Stomach smooth muscle (tissue), 2 donors: ENCODE measurements at regions not wholly inside any gene's neighbourhood (a gene's known extent, or its start where the extent isn't known, plus 50 kb on each side); places are given as distances from the start of the nearest gene placed in this dataset.

ENCODE experiments used
- H3K27ac ChIP-seq: one replicate; pipeline ENCODE4 v1.7.0; 2013; ENCODE audit warnings: mild to moderate bottlenecking, low read length, inconsistent platforms
- H3K27me3 ChIP-seq, 2 donors: one replicate each; pipeline ENCODE4 v1.7.0; 2013; ENCODE audit warnings: low read length in 2 of 2; ENCODE audit not compliant: insufficient read depth in 2 of 2, control insufficient read depth in 1 of 2
- H3K36me3 ChIP-seq, 2 donors: one replicate each; pipeline ENCODE4 v1.7.0; 2013; ENCODE audit warnings: low read length in 2 of 2; ENCODE audit not compliant: control insufficient read depth in 2 of 2, insufficient read depth in 2 of 2
- H3K4me1 ChIP-seq: one replicate; pipeline ENCODE4 v1.7.0; 2013; ENCODE audit warnings: low read length; ENCODE audit not compliant: control insufficient read depth, insufficient read depth
- H3K4me3 ChIP-seq, 2 donors: one replicate each; pipeline ENCODE4 v1.7.0; 2013; ENCODE audit warnings: low read length in 2 of 2
- H3K9ac ChIP-seq, 2 donors: one replicate each; pipeline ENCODE4 v1.7.0; 2013; ENCODE audit warnings: low read length in 2 of 2, mild to moderate bottlenecking in 1 of 2
- H3K9me3 ChIP-seq, 2 donors: one replicate each; pipeline ENCODE4 v1.7.0; 2013; ENCODE audit warnings: low read length in 2 of 2; ENCODE audit not compliant: control insufficient read depth in 2 of 2
- donor health status: healthy.
- donor health status: Pancreatic carcinoma.

DNA sequence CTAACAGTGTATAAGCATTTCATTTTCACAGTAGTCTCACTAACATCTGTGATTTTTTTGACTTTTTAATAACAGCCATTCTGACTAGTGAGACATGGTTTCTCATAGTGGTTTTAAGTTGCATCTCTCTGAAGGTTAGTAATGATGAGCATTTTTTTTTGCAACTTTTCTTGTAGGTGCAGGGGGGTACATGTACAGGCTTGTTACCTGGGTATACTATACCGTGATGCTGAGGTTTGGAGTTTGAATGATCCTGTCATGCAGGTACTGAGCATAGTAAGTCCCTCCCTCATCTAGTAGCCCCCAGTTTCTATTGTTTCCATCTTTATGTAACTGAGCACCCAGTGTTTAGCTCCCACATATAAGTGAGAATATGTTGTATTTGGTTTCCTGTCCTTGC, 444.6 kb upstream of the DAB2 start:
- no peaks in the 10 kb centered on the region for H3K36me3 ChIP-seq

DNA sequence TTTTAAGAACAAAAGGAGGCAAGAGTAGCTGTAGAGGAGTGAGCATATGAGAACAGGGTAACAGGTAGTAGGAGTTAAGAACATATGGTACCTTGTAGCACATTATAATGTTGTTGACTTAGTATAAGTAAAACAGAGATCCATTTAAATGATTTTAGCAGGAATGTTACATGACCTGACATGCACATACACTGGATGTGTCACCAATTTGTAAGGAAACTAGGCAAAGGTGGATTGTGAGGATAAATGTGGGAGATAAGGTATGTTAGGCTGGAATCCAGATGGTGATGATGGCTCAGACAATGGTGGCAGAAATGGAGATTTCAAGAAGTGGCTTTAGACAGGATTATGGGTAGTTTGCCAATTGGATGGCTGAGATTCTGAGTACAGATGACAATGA, 443.1 kb upstream of the DAB2 start:
- Histone ChIP-seq H3K9ac (no peak overlapping the region), H3K4me1 (no peaks in the 10 kb centered on the region), H3K27me3 (no peaks in the 10 kb centered on the region), H3K27ac (no peak overlapping the region), H3K9me3 (peaks cover 0 to 6% of the 10 kb centered on the region in 2 donors), H3K4me3 (no peak overlapping the region), H3K36me3 (no peaks in the 10 kb centered on the region)

More for the DNA sequence above, 444.6 kb upstream of the DAB2 start:
- H3K4me1 ChIP-seq, result no peaks in the 10 kb centered on the region
- no peak overlapping the region for H3K27ac ChIP-seq
- H3K9me3 ChIP-seq, result peaks cover 0 to 6% of the 10 kb centered on the region in 2 donors
- H3K9ac ChIP-seq, result no peak overlapping the region
- no peaks in the 10 kb centered on the region for H3K27me3 ChIP-seq
- H3K4me3 ChIP-seq, result no peak overlapping the region

DNA sequence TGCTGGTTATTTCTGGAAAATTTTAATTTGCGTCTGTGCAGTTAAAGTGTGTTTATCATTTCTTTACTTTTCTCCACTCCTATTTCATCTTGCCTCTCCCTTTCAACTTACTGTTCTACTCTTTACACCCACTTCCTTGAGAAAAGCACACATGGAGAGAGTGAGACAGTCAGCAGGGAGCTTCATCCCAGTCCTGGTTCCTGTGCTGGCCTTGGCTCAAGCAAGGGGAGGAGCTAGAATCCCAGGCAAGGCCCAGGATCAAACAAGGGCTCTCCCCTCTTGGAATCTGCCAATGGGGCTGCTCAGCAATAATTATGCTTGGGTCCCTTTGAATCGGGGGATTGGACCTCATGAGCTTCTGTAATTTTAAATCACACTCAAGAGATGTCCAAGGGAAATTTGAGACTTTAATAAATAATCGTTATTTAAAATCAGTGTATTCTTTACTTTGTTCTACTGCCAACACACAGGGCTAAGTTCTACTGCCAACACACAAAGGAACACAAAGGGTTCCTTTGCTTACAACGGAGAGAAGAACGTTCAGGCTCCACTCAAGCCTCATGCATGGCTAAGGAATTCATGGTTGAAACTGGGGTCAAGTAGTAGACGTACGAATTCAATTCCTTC, 439.3 kb upstream of the DAB2 start:
- Histone ChIP-seq H3K9me3 (no peaks in the 10 kb centered on the region), H3K36me3 (no peaks in the 10 kb centered on the region), H3K4me3 (no peak overlapping the region), H3K27me3 (no peaks in the 10 kb centered on the region), H3K4me1 (no peaks in the 10 kb centered on the region), H3K9ac (no peak overlapping the region), H3K27ac (no peak overlapping the region)

DNA sequence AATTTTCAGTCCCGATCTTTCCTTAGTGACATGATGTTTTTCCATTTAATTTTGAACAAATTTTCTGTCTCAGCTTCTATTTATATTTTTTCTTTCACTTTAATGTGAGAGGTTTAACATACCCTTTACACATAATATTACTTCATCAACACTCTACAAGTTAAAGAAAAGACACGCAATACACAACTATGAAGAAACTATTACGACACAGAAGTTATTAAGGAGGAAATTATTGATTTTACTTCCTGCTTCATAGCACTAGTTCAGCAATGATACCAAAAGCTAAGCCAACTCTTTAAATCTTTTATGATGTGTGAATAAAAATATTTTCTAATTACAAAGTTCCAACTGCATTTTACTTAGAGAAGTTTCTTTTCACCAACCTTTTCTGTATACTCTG, 432.3 kb upstream of the DAB2 start:
- no peaks in the 10 kb centered on the region for H3K9me3 ChIP-seq
- no peaks in the 10 kb centered on the region for H3K27me3 ChIP-seq
- no peaks in the 10 kb centered on the region for H3K36me3 ChIP-seq
- no peak overlapping the region for H3K4me3 ChIP-seq
- no peaks in the 10 kb centered on the region for H3K4me1 ChIP-seq
- no peak overlapping the region for H3K9ac ChIP-seq
- no peak overlapping the region for H3K27ac ChIP-seq

DNA sequence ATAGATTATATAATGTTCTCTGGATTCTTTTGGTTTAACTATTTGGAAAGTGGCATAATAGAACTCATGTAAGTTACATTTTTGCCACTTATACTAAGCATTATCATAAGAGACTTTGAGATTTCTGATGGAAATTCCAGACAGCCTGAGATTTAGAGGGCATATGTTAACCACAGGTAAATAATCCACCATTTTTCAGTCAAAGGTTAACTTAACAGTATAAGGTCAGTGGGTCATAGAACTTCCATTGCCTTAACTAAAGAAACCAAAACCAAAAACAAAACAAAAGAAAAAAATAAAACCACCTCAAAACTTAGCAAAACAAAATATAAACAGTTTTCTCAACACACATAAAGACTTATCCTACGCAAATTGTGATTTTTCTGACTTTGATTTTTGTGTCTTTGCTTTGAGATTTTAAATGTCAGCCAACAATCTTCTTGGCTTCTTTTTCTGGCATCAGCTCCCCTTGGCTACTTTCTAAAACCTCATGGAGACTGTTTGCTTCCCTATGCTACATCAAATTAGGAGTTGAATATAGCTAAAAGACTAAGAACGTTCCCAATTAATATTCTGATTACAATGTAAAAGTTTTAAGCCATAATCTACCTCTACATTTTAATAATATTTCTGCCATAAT, 430.1 kb upstream of the DAB2 start:
- H3K9ac ChIP-seq, result no peak overlapping the region
- H3K36me3 ChIP-seq, result no peaks in the 10 kb centered on the region
- H3K4me1 ChIP-seq, result no peaks in the 10 kb centered on the region
- no peaks in the 10 kb centered on the region for H3K27me3 ChIP-seq
- H3K27ac ChIP-seq, result no peak overlapping the region
- no peaks in the 10 kb centered on the region for H3K9me3 ChIP-seq
- H3K4me3 ChIP-seq, result no peak overlapping the region

DNA sequence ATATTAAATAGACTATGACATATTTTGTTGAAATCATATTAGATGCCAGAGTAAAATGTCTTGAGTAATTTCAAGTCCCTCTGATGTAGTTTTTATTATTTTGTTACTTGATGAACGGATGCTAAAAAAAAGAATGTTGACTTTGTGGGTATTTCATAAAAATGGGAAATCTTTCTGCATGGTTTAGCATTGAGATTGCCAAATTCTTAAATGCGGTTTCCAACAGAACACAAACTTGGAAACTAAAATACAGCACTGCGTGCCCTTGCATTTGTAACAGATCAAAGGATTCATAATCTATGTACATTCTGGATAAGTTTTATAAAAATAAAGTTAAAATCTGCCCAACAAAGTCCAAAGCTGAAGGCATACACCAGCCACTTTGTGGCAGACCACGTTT, 425.5 kb upstream of the DAB2 start:
- H3K27ac ChIP-seq, result no peak overlapping the region
- no peak overlapping the region for H3K4me3 ChIP-seq
- H3K4me1 ChIP-seq, result no peaks in the 10 kb centered on the region
- H3K27me3 ChIP-seq, result no peaks in the 10 kb centered on the region
- no peaks in the 10 kb centered on the region for H3K9me3 ChIP-seq
- H3K36me3 ChIP-seq, result no peaks in the 10 kb centered on the region
- no peak overlapping the region for H3K9ac ChIP-seq

DNA sequence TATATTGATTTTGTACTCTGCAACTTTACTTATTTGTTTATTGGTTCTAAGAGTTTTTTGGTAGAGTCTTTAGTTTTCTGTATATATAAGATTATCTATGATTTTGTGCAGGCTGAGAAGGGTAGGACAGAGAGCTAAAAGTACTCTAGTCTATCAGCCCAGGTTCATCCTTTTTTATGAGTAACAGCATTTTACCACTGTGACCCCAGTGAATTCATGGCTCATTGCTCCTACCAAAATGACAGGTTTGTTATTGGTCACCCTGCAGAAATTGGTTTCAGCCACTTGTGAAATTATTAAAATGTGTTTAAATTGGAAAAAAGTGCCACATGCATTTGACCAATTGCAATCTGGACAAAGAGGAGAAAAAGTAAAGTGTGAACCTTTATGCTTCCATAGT, 421.4 kb upstream of the DAB2 start:
- Histone ChIP-seq H3K4me1 (no peaks in the 10 kb centered on the region), H3K9ac (no peak overlapping the region), H3K36me3 (no peaks in the 10 kb centered on the region), H3K9me3 (no peaks in the 10 kb centered on the region), H3K27ac (no peak overlapping the region), H3K27me3 (no peaks in the 10 kb centered on the region), H3K4me3 (no peak overlapping the region)

DNA sequence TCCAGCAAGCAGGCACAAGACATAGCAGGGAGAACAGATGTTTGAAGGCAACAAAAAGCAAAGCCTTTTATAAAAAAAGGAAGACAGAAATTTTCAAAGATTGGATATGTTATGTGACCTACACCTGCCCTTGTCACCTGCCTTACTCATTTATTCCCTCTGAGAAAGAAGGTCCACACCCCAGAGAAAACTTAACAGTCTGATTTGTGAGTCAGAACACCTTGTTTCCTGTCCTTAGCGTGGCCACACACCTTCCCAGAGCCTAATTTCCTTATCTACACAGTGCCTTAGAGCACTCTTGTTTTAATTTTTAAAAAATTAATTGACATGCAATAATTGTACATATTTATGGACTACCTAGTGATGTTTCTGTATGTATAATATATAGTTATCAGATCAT, 419.0 kb upstream of the DAB2 start:
- no peak overlapping the region for H3K4me3 ChIP-seq
- H3K36me3 ChIP-seq, result no peaks in the 10 kb centered on the region
- no peaks in the 10 kb centered on the region for H3K4me1 ChIP-seq
- no peak overlapping the region for H3K27ac ChIP-seq
- no peak overlapping the region for H3K9ac ChIP-seq
- no peaks in the 10 kb centered on the region for H3K9me3 ChIP-seq
- no peaks in the 10 kb centered on the region for H3K27me3 ChIP-seq

DNA sequence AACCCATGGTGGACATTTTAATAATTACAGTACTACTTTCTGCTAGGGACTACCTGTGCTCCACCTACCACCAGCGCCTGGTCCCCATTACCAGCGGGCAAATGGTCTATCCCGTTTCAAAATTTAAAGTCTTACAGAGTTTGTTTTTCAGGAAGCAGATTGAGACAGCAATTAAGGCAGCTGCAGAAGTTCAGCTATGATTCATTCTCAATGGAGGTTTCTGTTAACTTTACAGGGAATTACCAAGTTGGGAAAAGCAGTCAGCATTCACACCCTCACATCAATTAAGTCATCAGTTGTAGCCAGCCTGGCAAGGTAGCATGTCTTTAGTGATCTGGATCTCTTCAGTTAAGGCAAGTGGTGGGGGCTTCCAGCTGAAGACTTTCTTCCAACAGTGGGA, 410.6 kb upstream of the DAB2 start:
- Histone ChIP-seq H3K36me3 (no peaks in the 10 kb centered on the region), H3K9ac (no peak overlapping the region), H3K9me3 (no peaks in the 10 kb centered on the region), H3K4me1 (no peaks in the 10 kb centered on the region), H3K27me3 (no peaks in the 10 kb centered on the region), H3K27ac (no peak overlapping the region), H3K4me3 (no peak overlapping the region)

DNA sequence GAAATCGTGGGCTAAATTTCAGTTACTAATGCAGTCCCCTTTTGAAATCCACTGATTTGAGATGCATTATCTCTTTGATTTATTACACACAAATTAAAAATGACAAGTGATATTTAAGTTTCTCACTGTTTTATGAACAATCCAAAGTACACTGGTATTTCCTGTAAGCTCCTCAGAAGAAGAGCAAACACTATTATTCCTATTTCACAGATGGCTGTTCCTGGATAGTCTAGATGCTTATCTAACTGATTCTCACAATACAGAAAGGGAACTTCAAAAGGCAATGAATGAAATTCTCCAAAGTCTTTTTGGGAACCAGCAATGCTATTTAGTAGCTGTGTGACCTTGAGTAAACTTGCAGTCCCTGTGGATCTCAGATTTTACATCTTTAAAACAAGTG, 404.7 kb upstream of the DAB2 start:
- no peaks in the 10 kb centered on the region for H3K9me3 ChIP-seq
- no peak overlapping the region for H3K4me3 ChIP-seq
- H3K9ac ChIP-seq, result no peak overlapping the region
- no peaks in the 10 kb centered on the region for H3K4me1 ChIP-seq
- no peak overlapping the region for H3K27ac ChIP-seq
- H3K36me3 ChIP-seq, result no peaks in the 10 kb centered on the region
- H3K27me3 ChIP-seq, result no peaks in the 10 kb centered on the region

DNA sequence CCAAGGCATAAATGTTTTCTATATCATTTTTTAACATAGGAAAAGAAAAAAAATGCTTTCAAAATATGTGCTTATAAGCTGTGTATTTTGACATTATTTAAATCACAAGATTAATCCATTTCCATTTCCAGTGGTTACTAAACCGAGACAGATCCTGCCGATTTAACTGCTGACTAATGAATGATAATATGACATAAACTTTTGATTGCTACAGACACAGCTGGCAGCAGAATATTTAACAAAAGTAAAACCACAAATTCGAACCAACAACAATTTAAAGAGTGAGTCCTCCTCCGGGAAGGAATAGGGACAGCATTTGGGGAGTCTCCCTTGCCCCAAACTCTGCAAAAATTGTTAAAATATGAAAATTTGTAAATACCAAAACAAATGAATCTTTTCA, 401.3 kb upstream of the DAB2 start:
- no peaks in the 10 kb centered on the region for H3K9me3 ChIP-seq
- H3K27me3 ChIP-seq, result no peaks in the 10 kb centered on the region
- H3K27ac ChIP-seq, result no peak overlapping the region
- no peaks in the 10 kb centered on the region for H3K36me3 ChIP-seq
- H3K4me1 ChIP-seq, result no peaks in the 10 kb centered on the region
- no peak overlapping the region for H3K4me3 ChIP-seq
- no peak overlapping the region for H3K9ac ChIP-seq
